ENCODE measurements at regions not wholly inside any gene's neighbourhood (a gene's known extent, or its start where the extent isn't known, plus 50 kb on each side); places are given as distances from the start of the nearest gene placed in this dataset.
A peak's percentile ranks its signal among the peaks of the same experiment; 100 is the strongest.

- ChIA-PET CTCF (interaction anchor here (0.6 to 1.2 kb wide), 2 partner anchors 8 to 97 kb away, joined by 5 to 9 read pairs; no protein-coding TSS in a partner anchor), POLR2A (ENCODE audit: low non-redundant PET) (no interaction called here)
- DNase-seq (ENCODE audit: low spot score): no peak
- TF ChIP-seq CTCF (conservative IDR thresholded peaks at IDR 0.05; ENCODE audit: low read depth): no peak
- H3K27ac ChIP-seq: peak overlapping the region; percentile 85
Observed at GRCh38 chr3:57003676-57004075, 56.8 kb upstream of the SPATA12 start.

- no peak for TF ChIP-seq CTCF (conservative IDR thresholded peaks at IDR 0.05; ENCODE audit: low read depth)
- no peak for DNase-seq (ENCODE audit: low spot score)
- ChIA-PET CTCF (no interaction called here), POLR2A (ENCODE audit: low non-redundant PET) (no interaction called here)
- no peak overlapping the region for H3K27ac ChIP-seq
Observed at GRCh38 chr3:57001356-57001755, 59.1 kb upstream of the SPATA12 start.

GRCh38 chr3:57000012-57000411, 60.5 kb upstream of the SPATA12 start:
- ChIA-PET POLR2A (ENCODE audit: low non-redundant PET) (no interaction called here), CTCF (no interaction called here)
- no peak overlapping the region for H3K27ac ChIP-seq
- TF ChIP-seq CTCF (conservative IDR thresholded peaks at IDR 0.05; ENCODE audit: low read depth): no peak
- no peak for DNase-seq (ENCODE audit: low spot score)

GRCh38 chr3:56999547-56999946, 60.9 kb upstream of the SPATA12 start:
- POLR2A ChIA-PET (ENCODE audit: low non-redundant PET): no interaction called here
- DNase-seq (ENCODE audit: low spot score): no peak
- H3K27ac ChIP-seq: no peak overlapping the region
- TF ChIP-seq CTCF (conservative IDR thresholded peaks at IDR 0.05; ENCODE audit: low read depth): no peak
- CTCF ChIA-PET: no interaction called here

- ChIA-PET POLR2A (ENCODE audit: low non-redundant PET) (no interaction called here), CTCF (no interaction called here)
- no peak overlapping the region for H3K27ac ChIP-seq
- no peak for TF ChIP-seq CTCF (conservative IDR thresholded peaks at IDR 0.05; ENCODE audit: low read depth)
- no peak for DNase-seq (ENCODE audit: low spot score)
Observed at GRCh38 chr3:56998076-56998529, 62.4 kb upstream of the SPATA12 start.

GRCh38 chr3:56997675-56998074, 62.8 kb upstream of the SPATA12 start:
- no peak overlapping the region for H3K27ac ChIP-seq
- TF ChIP-seq CTCF (conservative IDR thresholded peaks at IDR 0.05; ENCODE audit: low read depth): no peak
- no peak for DNase-seq (ENCODE audit: low spot score)
- ChIA-PET POLR2A (ENCODE audit: low non-redundant PET) (no interaction called here), CTCF (no interaction called here)

GRCh38 chr3:56997041-56997440, 63.4 kb upstream of the SPATA12 start:
- no peak overlapping the region for H3K27ac ChIP-seq
- no peak for TF ChIP-seq CTCF (conservative IDR thresholded peaks at IDR 0.05; ENCODE audit: low read depth)
- DNase-seq (ENCODE audit: low spot score): no peak
- CTCF ChIA-PET: interaction anchor here (0.6 kb wide), 1 partner anchor 15 kb away, joined by 4 read pairs; no protein-coding TSS in a partner anchor
- POLR2A ChIA-PET (ENCODE audit: low non-redundant PET): no interaction called here

Data from RWPE1 (cell line).